ENCODE measurements at regions not wholly inside any gene's neighbourhood (a gene's known extent, or its start where the extent isn't known, plus 50 kb on each side); places are given as distances from the start of the nearest gene placed in this dataset.

DNA sequence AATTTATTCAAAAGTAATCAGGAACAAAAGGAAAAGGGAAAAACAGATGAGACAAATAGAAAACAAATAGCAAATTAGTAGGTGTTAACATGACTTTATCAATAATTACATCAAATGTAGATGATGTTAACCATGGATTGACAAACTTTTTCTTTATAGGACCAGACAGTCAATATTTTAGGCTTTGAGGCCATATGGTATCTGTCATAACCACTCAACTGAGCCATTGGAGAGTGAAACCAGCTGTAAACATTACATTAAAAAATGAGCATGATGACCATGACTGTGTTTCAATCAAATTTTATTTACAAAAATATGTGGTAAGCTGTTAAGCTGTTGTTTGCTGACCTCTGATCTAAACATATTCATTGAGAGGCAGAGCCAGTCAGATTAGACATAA is 118.5 kb upstream of the NWD2 start:
- no peak for DNase-seq

DNA sequence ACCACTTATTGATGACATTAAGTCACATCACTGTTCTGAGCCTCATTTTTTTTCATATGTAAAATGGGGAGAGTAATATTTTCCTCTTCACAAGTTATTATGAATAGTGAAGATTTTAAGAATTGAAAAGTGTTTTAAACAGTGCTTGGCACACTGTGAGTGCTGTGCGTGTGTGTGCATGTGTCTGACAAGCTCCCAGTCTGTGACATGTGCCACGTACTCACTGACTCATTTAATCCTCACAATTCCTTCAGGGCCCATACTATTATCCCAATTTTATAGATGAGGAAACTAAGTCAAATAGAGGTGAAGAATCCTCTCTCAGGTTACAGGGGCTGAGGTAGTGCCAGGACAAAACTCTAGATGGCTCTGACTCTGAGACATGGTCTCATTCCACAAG is 114.1 kb upstream of the NWD2 start:
- no peak for DNase-seq

DNA sequence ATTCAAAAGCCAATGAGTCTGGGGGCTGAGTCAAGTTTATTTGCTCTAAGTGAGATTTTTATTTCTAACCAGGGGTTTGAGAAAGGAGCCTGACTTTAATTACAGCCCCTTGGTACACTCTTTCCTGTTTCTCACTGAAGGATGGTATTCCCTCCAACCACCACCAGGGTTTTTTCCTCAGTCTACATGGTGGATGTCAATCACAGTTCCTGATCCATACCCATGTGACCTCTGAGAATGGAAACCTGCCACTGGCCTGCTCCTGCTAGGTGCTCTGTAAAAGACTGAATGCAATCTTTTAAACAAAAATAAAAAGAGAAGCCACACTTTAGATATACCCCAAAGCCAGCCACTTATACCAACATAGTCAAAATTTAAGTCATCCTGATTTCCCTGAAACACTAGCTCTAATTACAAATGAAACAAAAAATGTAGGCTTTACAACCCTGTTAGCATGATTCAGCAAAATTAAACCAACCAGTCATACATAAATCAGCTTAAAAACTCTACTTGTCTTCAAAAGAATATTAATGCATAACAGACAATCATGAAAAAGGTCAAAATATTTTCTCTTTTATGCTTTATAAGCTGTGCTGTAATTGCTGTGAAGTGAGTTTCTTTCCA is 112.1 kb upstream of the NWD2 start:
- DNase-seq = no peak

DNA sequence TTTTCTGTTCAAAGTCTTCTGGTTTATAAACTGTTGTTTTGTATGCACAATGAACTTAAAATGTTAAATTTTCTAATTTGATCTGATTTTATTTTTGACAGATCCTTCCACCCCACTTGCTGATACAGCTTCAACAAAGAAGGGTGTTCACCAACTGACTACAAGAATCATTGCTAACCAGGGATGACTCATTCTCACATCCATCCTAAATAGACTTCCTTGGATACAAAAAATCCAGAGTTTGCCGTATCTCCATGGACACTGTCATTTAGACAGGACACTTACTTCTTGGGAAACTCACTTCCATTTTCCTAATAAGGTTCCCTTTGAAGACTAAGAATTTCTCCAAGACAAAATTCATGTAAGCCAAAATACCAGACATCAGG is 111.6 kb upstream of the NWD2 start:
- no peak for DNase-seq

DNA sequence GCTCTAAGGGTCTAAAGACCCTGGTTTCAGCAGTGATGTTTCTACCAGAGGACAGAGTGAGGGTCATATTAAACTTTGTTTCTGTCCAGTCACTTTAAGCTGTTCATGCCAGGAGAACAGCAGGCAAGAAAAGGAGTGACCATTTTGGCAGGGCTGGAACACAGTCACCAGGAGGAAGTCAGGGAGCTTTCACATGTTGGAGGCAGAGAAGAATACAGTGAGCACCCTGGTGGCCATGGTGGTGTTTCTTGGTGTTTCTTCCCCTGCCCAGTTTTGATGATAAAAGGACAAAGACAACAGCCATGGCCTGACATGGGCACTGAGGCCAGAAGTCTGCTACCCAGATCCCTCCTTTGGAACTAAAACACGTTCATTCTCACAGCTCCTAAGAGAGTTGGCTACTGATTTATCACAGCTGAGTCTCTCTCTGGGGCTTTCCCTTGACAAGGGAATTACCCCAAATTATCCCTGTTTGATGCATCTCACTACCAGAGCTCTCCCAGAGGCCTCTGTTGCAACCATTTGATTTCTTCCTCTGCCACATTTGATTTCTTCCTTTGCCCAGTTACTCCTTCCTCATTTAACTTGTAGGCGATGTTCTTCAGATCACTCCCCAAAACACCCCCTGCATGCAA is 106.4 kb upstream of the NWD2 start:
- DNase-seq = no peak

DNA sequence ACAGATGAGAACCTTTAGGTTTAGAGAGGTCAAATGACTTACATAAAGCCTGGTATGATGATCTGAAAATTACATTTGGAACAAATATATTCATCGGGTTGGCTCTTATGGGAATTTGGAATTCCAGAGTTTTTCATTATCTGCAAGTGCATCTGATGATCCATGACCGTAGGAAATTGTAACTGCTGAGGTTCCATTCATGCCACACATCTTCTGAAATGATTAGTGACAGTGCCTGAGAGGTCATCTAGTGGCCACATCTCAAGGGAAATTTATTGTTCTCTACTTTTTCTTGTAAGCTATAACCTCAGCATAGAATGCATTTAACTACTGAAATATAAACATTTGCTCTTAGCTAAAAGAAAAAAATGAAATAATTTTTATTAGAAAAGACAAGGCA is 105.8 kb upstream of the NWD2 start:
- no peak for DNase-seq

DNA sequence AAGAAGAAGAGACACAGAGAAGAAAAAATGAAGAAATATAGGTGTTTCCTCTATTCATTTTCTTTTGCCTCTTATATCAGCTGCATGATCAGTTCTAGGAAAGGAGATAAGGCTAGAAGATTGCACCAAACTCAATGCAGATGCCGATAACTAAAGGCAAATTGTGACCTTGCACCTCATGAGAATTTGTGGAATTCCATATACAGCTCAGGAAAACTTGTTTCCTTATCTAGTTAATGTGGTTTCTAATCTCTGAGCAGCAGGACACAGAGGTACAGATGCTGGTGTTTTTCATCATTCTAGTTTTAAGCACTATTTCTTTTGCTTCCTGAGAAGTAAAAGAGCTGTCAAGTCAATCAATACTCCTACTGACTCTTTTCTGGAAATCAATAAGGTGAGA is 104.6 kb upstream of the NWD2 start:
- DNase-seq = no peak

DNA sequence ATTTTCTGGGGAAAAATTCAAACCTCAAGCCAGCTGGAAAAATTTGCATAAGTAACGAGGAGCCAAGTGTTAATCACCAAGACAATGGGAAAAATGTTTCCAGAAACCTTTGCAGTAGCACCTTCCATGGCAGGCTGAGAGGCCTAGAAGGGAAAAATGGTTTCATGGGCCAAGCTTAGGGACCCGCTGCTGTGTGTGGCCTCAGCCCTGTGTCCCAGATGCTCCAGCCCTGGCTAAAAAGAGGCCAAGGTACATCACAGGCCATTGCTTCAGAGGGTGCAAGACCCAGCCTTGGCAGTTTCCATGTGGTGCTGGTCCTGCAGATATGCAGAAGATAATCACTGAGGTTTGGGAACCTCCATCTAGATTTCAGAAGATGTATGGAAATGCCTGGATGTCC is 98.3 kb upstream of the NWD2 start:
- no peak for DNase-seq

DNA sequence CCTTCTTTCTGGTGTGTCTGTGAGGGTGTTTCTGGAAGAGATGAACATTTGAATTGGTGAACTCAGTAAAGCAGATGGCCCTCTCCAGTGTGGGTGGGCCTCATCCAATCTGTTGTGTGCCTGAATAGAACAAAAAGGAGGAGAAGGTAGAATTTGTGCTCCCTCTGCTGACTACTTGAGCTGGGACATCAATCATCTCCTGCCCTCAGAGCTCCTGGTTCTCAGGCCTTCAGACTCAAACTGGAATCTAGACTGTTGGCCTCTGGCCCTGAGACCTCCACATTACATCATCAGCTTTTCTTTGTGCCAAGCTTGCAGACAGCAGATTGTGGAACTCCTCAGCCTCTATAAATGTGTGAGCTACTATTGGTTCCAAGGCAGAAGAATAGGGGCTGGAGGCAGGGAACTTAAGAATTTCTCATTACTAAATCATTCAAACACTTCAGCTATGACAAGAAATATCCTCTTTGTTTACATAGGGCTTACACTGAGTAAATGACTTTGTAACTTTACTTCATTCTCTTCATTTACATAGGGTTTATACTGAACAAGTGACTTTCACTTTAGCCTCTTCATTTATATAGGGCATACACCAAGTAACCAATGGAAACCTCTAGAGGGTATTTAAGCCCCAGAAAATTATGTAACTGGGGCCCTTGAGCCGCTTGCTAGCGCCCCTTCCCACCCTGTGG is 86.9 kb upstream of the NWD2 start:
- no peak for DNase-seq

DNA sequence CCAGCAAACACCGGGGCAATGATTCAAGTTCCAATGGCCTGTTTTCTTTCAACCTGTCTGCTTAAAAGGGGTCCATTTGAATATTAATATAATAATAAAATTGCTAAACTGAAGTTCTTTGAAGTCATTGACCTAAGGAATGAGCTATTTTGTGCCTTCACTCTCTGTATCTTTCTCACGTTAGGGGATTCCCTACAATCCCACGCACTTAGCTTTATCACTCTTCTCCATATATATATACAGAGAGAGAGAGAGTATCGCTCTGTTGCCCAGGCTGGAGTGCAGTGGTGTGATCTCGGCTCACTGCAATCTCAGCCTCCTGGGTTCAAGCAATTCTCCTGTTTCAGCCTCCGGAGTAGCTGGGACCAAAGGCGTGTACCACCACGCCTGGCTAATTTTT is 83.9 kb upstream of the NWD2 start:
- DNase-seq = no peak

DNA sequence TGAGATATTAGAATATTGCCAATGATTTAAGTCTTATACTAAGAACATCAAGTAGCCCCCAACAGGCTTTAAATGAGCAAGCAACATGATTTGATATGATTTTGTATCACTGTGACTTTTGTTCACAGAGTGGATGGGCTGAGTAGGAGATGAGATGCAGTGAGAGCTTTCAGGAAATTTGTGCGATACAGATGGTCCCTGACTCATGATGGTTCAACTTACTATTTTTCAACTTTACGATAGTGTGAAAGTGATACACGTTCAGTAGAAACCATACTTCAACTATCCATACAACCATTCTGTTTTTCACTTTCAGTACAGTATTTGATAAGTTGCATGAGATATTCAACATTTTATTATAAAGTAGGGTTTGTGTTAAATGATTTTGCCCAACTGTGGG is 78.7 kb upstream of the NWD2 start:
- DNase-seq = no peak

DNA sequence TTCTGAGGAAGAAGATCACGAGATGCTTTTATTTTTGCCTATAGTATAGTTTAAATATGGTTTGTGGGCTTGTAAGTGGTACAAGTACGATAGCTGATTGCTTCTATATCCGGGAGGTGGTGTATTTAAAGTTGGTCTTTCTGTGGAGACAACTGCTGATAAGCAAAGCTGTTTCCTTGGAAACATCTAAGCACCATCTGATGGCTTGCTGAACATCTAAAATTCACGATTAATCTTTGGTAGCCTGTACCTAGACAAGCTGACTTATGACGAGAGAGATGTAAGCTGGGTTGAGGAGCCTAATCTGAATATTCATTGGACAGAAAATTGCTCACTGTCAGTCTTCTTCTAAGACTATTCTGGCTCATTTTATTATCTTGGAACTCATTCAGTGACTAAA is 74.6 kb upstream of the NWD2 start:
- DNase-seq = no peak

DNA sequence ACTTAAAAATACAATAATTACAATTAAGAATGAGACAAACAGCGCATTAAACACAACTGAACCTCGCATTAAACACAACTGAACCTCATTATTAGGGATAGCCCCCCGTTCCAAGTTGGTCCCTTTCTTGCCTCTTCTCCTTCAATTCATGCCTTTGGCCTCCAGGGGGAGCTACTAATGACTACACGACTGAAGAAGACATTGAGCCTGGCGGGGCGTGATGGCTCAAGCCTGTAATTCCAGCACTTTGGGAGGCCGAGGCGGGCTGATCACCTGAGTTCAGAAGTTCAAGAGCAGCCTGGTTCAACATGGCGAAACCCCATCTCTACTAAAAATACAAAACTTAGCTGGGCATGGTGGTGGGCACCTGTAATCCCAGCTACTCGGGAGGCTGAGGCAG is 56.4 kb upstream of the NWD2 start:
- no peak for DNase-seq
